HG03442 (cell line): ENCODE measurements at regions not wholly inside any gene's neighbourhood (a gene's known extent, or its start where the extent isn't known, plus 50 kb on each side); places are given as distances from the start of the nearest gene placed in this dataset.
"Not testable (repeated sequence)": the region's sequence is repeated elsewhere in the genome, so short reads cannot be mapped to it uniquely, and the experiment has no call there.

ENCODE experiments used
- ATAC-seq: cut with Tn5 transposase; IDR thresholded peaks from one replicate; pipeline ENCODE4 v1.9.1; 2021; ENCODE audit warnings: mild to moderate bottlenecking, moderate library complexity; ENCODE audit not compliant: unreplicated experiment

GRCh38 chr4:77501851-77502250 lies 103.8 kb upstream of the CXCL13 start:
- ATAC-seq = no peak

GRCh38 chr4:77504407-77504806 lies 101.2 kb upstream of the CXCL13 start:
- no peak for ATAC-seq

GRCh38 chr4:77505275-77505957 lies 100.2 kb upstream of the CXCL13 start:
- ATAC-seq = no peak

- ATAC-seq = no peak
Measured at GRCh38 chr4:77505958-77506319, 99.7 kb upstream of the CXCL13 start.

GRCh38 chr4:77510367-77510766 lies 95.3 kb upstream of the CXCL13 start:
- no peak for ATAC-seq

GRCh38 chr4:77525538-77525937 lies 80.1 kb upstream of the CXCL13 start:
- no peak for ATAC-seq

- ATAC-seq = not testable (repeated sequence)
Measured at GRCh38 chr4:77527900-77528299, 77.7 kb upstream of the CXCL13 start.

- ATAC-seq = no peak
Measured at GRCh38 chr4:77538144-77538543, 67.5 kb upstream of the CXCL13 start.

- ATAC-seq = no peak
Measured at GRCh38 chr4:77538574-77539157, 67.0 kb upstream of the CXCL13 start.
